ENCODE measurements at regions not wholly inside any gene's neighbourhood (a gene's known extent, or its start where the extent isn't known, plus 50 kb on each side); places are given as distances from the start of the nearest gene placed in this dataset.
"Not testable (repeated sequence)": the region's sequence is repeated elsewhere in the genome, so short reads cannot be mapped to it uniquely, and the experiment has no call there.

DNA sequence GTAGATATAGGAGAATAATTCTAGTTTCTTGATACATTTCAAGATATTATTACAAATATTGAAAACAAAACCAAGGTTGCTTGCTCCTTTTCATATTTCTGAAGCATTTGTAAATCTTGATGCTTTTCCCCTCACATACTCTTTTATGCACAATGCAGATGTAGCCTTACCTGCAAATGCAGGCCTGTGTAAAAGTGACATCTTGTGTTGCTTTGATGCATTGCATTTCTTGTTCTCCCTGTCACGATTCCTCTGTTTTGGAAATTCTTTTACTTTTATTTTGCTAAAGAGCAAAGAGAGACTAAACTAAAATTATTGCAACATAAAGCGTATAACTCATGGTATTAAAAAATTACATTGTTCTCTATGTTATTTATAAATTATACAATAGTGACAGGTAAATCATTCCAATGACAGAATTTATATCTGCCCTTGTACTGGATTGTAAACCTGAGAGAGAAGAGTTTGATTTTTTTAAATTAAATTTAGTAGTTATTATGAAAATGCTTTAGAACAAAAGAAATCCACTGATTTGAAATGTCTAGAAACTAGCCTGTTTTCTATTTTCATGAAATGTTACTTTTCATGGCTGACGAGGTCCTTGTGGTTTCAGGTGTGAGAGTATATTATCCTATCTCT lies 970.0 kb downstream of the MAT2B start:
- DNase-seq, result no peak

GRCh38 chr5:164481270-164481669 lies 975.9 kb downstream of the MAT2B start:
- DNase-seq, result no peak

DNA sequence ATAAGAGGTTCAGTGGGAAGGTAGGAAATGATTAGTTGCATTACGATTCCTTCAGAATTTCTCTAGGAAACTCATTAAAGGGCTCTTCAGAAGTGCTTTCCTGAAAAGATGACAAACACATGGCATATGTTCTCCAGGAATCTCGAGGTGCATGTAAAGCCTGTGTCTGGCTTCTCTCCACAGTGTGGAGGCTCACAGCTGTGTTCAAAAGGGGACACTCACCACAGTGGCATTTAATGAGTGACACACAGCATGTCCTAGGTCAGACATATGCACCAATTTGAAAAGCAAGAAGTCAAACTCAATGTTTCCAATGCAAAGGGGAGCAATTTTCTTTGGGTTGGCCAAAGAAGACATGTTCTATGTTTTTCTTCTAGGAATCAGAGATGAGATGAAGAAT lies 976.9 kb downstream of the MAT2B start:
- DNase-seq, result no peak

DNA sequence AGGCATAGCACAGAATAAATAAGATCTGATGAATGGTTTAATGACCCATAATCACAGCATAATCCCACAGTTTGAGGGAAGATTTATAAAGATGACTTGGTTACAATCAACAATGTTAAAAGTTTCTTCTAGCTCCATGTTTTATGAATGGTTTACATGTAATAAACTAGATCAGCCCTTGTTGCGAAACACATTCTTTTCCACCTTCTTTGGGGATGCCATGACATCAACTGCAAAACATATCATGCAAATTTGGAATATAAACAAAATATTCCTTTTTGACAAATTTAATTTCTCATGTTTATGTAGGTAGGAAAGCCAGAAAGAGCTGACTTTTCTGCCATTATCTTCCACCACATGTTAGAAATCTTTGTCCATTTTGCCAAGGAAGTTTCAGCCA lies 979.5 kb downstream of the MAT2B start:
- no peak for DNase-seq

- DNase-seq, result no peak
Observed at GRCh38 chr5:164487939-164488338, 982.5 kb downstream of the MAT2B start.

DNA sequence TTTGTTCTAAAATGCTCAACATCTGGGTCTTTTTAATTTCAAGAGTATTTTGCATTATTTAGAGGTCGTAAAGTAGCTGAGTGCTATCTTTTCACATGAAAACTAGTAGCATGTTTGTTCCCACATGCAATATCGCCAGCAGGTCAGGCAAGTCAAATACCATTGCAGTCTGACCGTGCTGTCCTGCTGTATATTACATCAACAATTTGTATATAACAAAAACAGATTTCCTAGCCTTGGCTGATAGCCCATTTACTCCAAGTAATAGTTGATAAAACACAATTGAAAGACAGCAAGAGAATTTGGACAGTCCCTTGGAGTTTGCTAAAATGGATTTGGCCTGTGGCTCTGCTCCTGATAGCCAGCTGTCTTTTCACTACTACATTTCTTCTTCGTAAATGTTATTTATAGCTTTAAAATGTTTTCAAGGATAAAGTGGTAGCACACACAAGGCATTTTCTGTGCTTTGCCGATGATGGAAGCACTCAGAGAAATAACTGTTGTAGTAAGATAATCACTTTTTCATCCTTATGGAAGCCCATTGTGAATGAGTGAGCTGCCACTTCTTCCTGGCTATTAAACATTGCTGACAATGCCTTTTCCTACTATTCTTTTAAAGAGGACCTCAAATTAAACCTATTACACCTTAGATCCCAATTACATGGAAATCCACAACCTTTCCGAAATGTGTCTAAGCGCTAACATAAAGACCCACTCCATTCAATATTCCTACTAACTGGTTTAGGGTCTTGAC lies 992.1 kb downstream of the MAT2B start:
- no peak for DNase-seq

GRCh38 chr5:164498438-164498837 lies 993.0 kb downstream of the MAT2B start:
- no peak for DNase-seq

GRCh38 chr5:164500856-164501255 lies 995.4 kb downstream of the MAT2B start:
- no peak for DNase-seq

DNA sequence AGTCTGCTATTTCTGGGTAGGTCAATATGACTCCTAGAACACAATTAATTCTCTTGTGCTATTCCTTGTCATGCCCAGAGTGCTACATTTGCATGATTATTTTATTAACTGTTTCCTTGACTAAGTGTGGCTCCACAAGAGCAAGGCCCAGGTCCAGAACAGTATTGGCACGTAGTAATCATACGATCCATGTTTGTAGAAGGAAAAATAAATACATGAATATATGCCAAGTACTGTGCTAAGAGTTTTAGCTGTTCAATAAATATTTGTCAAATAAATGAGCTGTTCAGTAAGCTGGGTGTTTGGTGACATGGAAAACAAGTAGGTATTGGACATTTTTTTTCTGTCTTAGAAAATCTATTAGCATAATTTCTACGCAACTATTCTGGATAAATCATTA lies 995.9 kb downstream of the MAT2B start:
- DNase-seq, result no peak

DNA sequence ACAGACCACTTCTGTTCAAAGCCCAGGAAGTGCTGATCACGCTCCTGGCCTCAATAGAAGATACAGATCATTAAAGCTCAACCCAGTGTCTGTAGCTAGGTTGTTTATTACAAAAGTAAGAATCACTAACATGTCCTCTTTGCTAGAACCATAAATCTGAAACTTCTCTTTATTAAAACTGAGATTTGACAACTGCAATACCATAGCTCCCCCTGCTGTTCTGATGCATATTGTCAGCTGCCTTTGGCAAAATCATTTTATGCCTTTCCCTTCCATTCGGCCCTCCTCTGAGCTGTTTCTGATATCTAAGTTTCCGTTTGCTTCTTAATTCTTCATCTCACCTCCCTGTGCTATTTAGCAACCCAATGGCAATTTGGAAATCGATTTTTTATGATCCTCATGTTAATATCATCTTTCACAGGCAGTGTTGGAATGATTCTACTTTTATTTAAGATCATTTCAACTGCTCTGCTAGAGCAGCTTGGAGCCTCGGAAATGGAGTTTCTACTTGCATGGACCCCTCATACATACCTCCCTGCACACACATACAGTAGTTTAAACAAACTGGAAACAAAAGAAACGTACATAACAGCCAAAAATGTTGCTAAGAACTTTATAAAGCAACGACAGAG lies 998.8 kb downstream of the MAT2B start:
- DNase-seq, result peak in 24 of 56 donors; percentile 1 to 68 (median 9)

- DNase-seq, result no peak
Observed at GRCh38 chr5:164505791-164506190, 1000.4 kb downstream of the MAT2B start.

GRCh38 chr5:164518067-164518740 lies 1012.8 kb downstream of the MAT2B start:
- no peak for DNase-seq

- no peak for DNase-seq
Observed at GRCh38 chr5:164518741-164519080, 1013.3 kb downstream of the MAT2B start.

DNA sequence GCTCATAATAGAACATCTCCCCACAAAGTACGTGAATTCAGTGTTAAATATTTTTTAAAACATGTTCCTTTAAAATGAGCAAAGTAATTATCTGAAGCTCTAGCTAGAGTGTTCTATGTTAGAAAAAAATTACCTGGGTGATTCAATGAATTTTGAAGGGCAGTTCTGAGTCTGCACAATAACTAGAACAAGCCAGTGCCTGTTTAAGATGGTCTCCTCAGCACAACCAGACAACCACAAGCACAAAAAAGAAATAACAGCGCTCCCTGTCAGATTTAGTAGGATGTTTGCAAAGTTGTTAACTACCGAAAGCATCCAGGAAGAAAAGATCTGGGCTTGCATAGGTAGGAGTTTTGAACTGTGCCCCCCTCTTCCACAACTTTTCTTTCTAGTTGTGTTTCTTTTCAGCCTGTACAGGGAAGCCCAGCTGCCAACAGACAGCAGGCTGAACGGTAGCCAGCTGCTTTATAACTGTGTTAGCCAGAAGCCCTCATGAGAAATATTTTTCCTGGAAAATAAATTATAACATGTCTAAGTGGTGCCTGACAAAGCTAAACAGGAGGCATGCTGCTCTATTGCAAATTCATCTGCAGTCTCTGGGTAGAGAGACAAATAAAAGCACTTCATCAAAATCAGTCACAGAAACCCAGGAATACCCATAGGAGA lies 1026.9 kb downstream of the MAT2B start:
- DNase-seq, result no peak

GRCh38 chr5:164533426-164533825 lies 1028.0 kb downstream of the MAT2B start:
- DNase-seq, result not testable (repeated sequence)

DNA sequence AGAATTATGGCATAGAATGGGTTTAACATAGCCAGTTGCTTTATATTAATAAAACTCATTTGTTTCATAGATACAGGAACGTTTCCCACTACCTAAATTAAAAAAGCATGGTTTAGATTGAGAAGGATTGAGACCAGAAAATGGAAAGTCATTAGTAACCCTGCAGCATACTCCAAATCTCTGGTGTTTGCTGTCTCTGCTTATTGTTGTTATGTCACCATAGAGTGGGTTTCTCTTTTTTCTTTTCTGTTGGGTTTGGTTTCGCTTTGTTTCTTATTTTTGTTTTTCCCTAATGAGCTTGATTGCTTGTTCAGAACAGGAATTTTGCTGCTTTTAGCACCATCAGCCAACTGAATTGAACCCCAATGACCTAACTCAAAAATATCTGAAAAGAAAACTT lies 1034.8 kb downstream of the MAT2B start:
- no peak for DNase-seq

- no peak for DNase-seq
Observed at GRCh38 chr5:164545507-164545906, 1040.1 kb downstream of the MAT2B start.

DNA sequence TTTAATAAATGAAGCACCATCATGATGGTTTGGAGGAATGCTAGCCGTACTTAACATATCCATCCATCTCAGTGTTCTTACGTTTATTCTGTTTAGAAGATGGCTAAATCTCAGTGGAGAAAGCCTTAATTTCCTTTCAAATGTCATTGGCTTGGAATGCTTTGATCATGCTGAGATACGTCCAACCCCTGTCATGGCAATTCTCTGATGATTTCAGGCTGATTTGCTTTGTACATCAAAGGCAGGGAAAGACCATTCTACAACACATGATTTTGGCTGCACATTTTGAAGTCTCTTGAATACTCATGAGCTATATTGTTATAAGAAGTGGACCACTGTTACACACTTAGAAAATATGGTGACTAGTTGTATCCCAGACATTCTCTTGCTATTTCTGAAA lies 1048.4 kb downstream of the MAT2B start:
- no peak for DNase-seq

DNA sequence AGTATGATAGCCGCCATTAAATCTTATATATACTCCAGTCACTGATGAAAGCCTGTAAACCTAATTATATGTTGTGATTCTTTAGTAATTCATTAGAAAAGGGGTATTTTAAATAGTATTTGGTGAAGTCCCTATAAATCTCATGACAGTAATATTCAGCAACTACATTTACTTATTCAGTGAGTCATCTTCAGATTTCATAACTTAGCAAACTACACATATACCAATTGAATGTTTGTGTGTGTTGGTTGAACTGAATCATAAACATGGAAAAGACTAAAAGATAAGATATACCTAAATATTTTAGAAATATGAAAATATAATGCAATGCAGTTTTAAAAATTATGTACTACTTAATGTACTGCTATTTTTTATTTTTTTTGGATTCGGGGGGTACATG lies 1050.4 kb downstream of the MAT2B start:
- no peak for DNase-seq

GRCh38 chr5:164560216-164560615 lies 1054.8 kb downstream of the MAT2B start:
- DNase-seq, result no peak

- DNase-seq, result no peak
Observed at GRCh38 chr5:164561933-164562872, 1056.8 kb downstream of the MAT2B start.

Data from amygdala (tissue), 56 donors.